HL-60 (cell line): ENCODE measurements at regions not wholly inside any gene's neighbourhood (a gene's known extent, or its start where the extent isn't known, plus 50 kb on each side); places are given as distances from the start of the nearest gene placed in this dataset.
"Not testable (repeated sequence)": the region's sequence is repeated elsewhere in the genome, so short reads cannot be mapped to it uniquely, and the experiment has no call there.

Source experiments
- DNase-seq, 2 experiments: peaks; one replicate each; pipeline ENCODE4 v3.0.0-alpha.2; 2010 to 2020; ENCODE audit warnings: low read depth in 1 of 2, low spot score in 1 of 2
- H3K27ac ChIP-seq: fragments of 250-450 bp; sonication (Bioruptor Pico); replicated peaks from 2 replicates; pipeline ENCODE4 v1.5.1; 2020; ENCODE audit warnings: mild to moderate bottlenecking, moderate library complexity
- H3K27me3 ChIP-seq: fragments of 250-450 bp; sonication (Bioruptor Pico); 2 replicates; pipeline ENCODE4 v1.5.1; 2021; ENCODE audit warnings: mild to moderate bottlenecking, moderate library complexity; ENCODE audit not compliant: insufficient read depth, poor library complexity, severe bottlenecking
- H3K4me3 ChIP-seq: replicated peaks from 2 replicates; pipeline ENCODE4 v1.5.1; 2011; ENCODE audit warnings: mild to moderate bottlenecking, control low read depth, low read length; ENCODE audit not compliant: insufficient read depth
- CTCF ChIP-seq: IDR thresholded peaks from one replicate; pipeline ENCODE4 v1.5.1; 2011; ENCODE audit warnings: low read length, control low read depth, inconsistent platforms; ENCODE audit not compliant: insufficient read depth
- GABPA ChIP-seq: IDR thresholded peaks from 2 replicates; pipeline ENCODE4 v1.6.1; 2012; ENCODE audit warnings: low read depth
- POLR2AphosphoS5 ChIP-seq: IDR thresholded peaks from 2 replicates; pipeline ENCODE4 v1.6.1; 2012; ENCODE audit warnings: low read depth
- SPI1 ChIP-seq: IDR thresholded peaks from 2 replicates; pipeline ENCODE4 v1.6.1; 2012; ENCODE audit warnings: low read depth, mild to moderate bottlenecking, borderline replicate concordance
- TF ChIP-seq, protein P1 (sequence below): IDR thresholded peaks from 2 replicates; pipeline ENCODE4 v1.6.1; 2012; ENCODE audit warnings: low read depth; ENCODE audit not compliant: insufficient replicate concordance

GRCh38 chr7:155383756-155384491 is 74.0 kb upstream of the EN2 start:
- no peak overlapping the region for H3K4me3 ChIP-seq
- peaks cover 43% of the 10 kb centered on the region for H3K27me3 ChIP-seq
- TF ChIP-seq SPI1 (no peak), POLR2AphosphoS5 (no peak), CTCF (no peak), GABPA (no peak)
- TF ChIP-seq, protein P1, sequence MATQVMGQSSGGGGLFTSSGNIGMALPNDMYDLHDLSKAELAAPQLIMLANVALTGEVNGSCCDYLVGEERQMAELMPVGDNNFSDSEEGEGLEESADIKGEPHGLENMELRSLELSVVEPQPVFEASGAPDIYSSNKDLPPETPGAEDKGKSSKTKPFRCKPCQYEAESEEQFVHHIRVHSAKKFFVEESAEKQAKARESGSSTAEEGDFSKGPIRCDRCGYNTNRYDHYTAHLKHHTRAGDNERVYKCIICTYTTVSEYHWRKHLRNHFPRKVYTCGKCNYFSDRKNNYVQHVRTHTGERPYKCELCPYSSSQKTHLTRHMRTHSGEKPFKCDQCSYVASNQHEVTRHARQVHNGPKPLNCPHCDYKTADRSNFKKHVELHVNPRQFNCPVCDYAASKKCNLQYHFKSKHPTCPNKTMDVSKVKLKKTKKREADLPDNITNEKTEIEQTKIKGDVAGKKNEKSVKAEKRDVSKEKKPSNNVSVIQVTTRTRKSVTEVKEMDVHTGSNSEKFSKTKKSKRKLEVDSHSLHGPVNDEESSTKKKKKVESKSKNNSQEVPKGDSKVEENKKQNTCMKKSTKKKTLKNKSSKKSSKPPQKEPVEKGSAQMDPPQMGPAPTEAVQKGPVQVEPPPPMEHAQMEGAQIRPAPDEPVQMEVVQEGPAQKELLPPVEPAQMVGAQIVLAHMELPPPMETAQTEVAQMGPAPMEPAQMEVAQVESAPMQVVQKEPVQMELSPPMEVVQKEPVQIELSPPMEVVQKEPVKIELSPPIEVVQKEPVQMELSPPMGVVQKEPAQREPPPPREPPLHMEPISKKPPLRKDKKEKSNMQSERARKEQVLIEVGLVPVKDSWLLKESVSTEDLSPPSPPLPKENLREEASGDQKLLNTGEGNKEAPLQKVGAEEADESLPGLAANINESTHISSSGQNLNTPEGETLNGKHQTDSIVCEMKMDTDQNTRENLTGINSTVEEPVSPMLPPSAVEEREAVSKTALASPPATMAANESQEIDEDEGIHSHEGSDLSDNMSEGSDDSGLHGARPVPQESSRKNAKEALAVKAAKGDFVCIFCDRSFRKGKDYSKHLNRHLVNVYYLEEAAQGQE, result no peak
- H3K27ac ChIP-seq, result no peak overlapping the region
- DNase-seq, result no peak

DNA sequence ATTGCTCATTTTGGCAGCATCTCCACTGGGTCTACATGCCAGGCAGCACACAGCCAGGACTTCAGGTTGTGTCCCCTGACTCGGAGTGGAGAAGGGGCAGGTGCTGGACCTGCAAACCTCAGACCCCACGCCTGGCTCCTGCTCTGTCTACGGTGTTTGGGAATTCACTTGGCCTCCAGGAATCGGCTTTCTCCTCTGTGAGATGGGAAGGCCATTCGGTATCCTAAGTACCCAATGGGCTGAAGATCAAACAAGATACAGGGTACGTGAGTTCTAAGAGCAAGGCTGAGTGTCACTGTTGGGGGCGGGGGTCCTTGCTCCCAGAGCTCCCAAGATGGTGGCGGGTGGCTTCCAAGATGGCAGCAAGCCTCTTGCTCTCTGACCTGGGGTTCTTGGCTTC is 73.2 kb upstream of the EN2 start:
- Histone ChIP-seq H3K27me3 (peaks cover 39% of the 10 kb centered on the region), H3K4me3 (no peak overlapping the region), H3K27ac (no peak overlapping the region)
- no peak for TF ChIP-seq POLR2AphosphoS5
- no peak for TF ChIP-seq GABPA
- TF ChIP-seq, protein P1, result no peak
- no peak for TF ChIP-seq CTCF
- TF ChIP-seq SPI1, result no peak
- no peak for DNase-seq

DNA sequence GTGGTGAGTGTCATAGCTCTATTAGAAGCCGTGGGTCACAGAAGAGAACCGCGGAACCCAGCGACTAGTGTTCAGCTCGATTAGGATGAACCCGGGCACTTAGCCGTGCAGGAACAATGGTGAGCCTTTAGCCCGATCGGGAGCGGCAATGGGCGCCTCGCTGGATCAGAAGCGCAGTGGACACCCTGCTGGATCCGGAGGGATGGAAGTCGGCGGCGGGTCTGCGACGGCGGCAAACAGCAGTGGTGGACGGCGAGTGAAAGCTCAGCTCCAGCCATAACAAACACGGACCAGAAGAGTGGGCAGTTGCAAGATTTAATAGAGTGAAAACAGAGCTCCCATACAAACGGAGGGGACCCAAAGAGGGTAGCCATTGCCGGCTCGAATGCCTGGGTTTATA is 72.7 kb upstream of the EN2 start:
- H3K4me3 ChIP-seq, DNase-seq, H3K27ac ChIP-seq: not testable (repeated sequence)
- peaks cover 38% of the 10 kb centered on the region for H3K27me3 ChIP-seq

- no peak overlapping the region for H3K4me3 ChIP-seq
- H3K27me3 ChIP-seq, result peaks cover 24% of the 10 kb centered on the region
- no peak for TF ChIP-seq POLR2AphosphoS5
- no peak for TF ChIP-seq GABPA
- TF ChIP-seq CTCF, result no peak
- TF ChIP-seq, protein P1, result no peak
- no peak for TF ChIP-seq SPI1
- no peak for DNase-seq
- no peak overlapping the region for H3K27ac ChIP-seq
Observed at GRCh38 chr7:155386608-155387007, 71.3 kb upstream of the EN2 start.
